SK-N-MC (cell line): ENCODE measurements at regions not wholly inside any gene's neighbourhood (a gene's known extent, or its start where the extent isn't known, plus 50 kb on each side); places are given as distances from the start of the nearest gene placed in this dataset.

ENCODE experiments used
- EZH2 ChIP-seq: fragments of 200-600 bp; sonication (generic); IDR thresholded peaks from one replicate; pipeline ENCODE4 v1.6.1; 2017; ENCODE audit warnings: antibody characterized with exemption
- FOXP2 ChIP-seq: optimal IDR thresholded peaks from 2 replicates; pipeline ENCODE3; 2011; ENCODE audit warnings: mild to moderate bottlenecking, moderate library complexity; ENCODE audit not compliant: insufficient read depth; ENCODE audit errors: extremely low read length, control extremely low read depth
- POLR2AphosphoS5 ChIP-seq: IDR thresholded peaks from 2 replicates; pipeline ENCODE4 v1.6.1; 2012; ENCODE audit warnings: mild to moderate bottlenecking, low read depth, low read length, borderline replicate concordance

- TF ChIP-seq EZH2 (no peak), POLR2AphosphoS5 (no peak), FOXP2 (no peak)
Measured at GRCh38 chr4:87918314-87919058, 57.0 kb upstream of the SPP1 start.
